Left lung (tissue), 4 donors: ENCODE measurements at regions not wholly inside any gene's neighbourhood (a gene's known extent, or its start where the extent isn't known, plus 50 kb on each side); places are given as distances from the start of the nearest gene placed in this dataset.
A peak's percentile ranks its signal among the peaks of the same experiment; 100 is the strongest.

Experiments used
- ATAC-seq: fragments of 200-7000 bp; cut with Tn5 transposase; one replicate; pipeline ENCODE4 v1.9.1; 2020; ENCODE audit warnings: moderate library complexity
- DNase-seq, 4 donors: peaks; one replicate each; pipeline ENCODE4 v3.0.0-alpha.2; 2013 to 2020
- H3K27ac ChIP-seq, 2 donors: fragments of 200-600 bp; sonication (generic) in 1 of 2; one replicate each; pipeline versions ENCODE4 v1.5.0 to v1.8.0; 2020 to 2021
- H3K27me3 ChIP-seq, 2 donors: fragments of 200-600 bp; sonication (generic) in 1 of 2; one replicate each; pipeline versions ENCODE4 v1.5.0 to v1.8.0; 2020 to 2021
- H3K36me3 ChIP-seq, 2 donors: fragments of 200-600 bp; sonication (generic) in 1 of 2; one replicate each; pipeline versions ENCODE4 v1.5.0 to v1.8.0; 2020 to 2021
- H3K4me1 ChIP-seq, 2 donors: fragments of 200-600 bp; one replicate each; pipeline ENCODE4 v1.8.0; 2021
- H3K4me3 ChIP-seq, 2 donors: fragments of 200-600 bp; sonication (generic) in 1 of 2; one replicate each; pipeline versions ENCODE4 v1.5.0 to v1.8.0; 2020 to 2021; ENCODE audit warnings: mild to moderate bottlenecking in 1 of 2
- H3K9me3 ChIP-seq, 2 donors: fragments of 200-600 bp; sonication (generic) in 1 of 2; one replicate each; pipeline versions ENCODE4 v1.5.0 to v1.8.0; 2020 to 2021
- CTCF ChIP-seq, 2 donors: fragments of 200-600 bp; sonication (generic) in 1 of 2; IDR thresholded peaks; one replicate each; pipeline versions ENCODE4 v1.5.0 to v1.8.0; 2021; ENCODE audit warnings: antibody characterized with exemption in 2 of 2
- intact Hi-C, 2 donors: fragments of 100-400 bp; cut with DNase I; formaldehyde crosslinking; loops; one replicate each; pipeline versions ENCODE4 v1.11.2 to v1.14.2; 2022
- donor health status: DM: no; HTN: yes; CAD: no.
- donor health status: DM: no; HTN: no; CAD: no.

- H3K4me1 ChIP-seq = peaks cover 10 to 17% of the 10 kb centered on the region in 2 donors
- ATAC-seq (no peak), DNase-seq (peak in 1 of 4 donors; percentile 38)
- intact Hi-C loops = no loop called here
- H3K4me3 ChIP-seq = no peak overlapping the region
- H3K9me3 ChIP-seq = no peaks in the 10 kb centered on the region
- H3K36me3 ChIP-seq = no peaks in the 10 kb centered on the region
- no peak overlapping the region for H3K27ac ChIP-seq
- no peak for TF ChIP-seq CTCF (IDR thresholded peaks at IDR 0.05)
- H3K27me3 ChIP-seq = no peaks in the 10 kb centered on the region
Measured at GRCh38 chr15:100725121-100726069, 123.0 kb downstream of the ASB7 start.

- DNase-seq (no peak), ATAC-seq (no peak)
- Histone ChIP-seq H3K4me3 (no peak overlapping the region), H3K9me3 (no peaks in the 10 kb centered on the region), H3K27me3 (no peaks in the 10 kb centered on the region), H3K36me3 (no peaks in the 10 kb centered on the region), H3K4me1 (peaks cover 6 to 14% of the 10 kb centered on the region in 2 donors), H3K27ac (no peak overlapping the region)
- TF ChIP-seq CTCF (IDR thresholded peaks at IDR 0.05) = no peak
- intact Hi-C loops = no loop called here
Measured at GRCh38 chr15:100726070-100726420, 123.7 kb downstream of the ASB7 start.

- no peaks in the 10 kb centered on the region for H3K27me3 ChIP-seq
- no peaks in the 10 kb centered on the region for H3K9me3 ChIP-seq
- no peak overlapping the region for H3K4me3 ChIP-seq
- no peak overlapping the region for H3K27ac ChIP-seq
- ATAC-seq (no peak), DNase-seq (no peak)
- intact Hi-C loops = no loop called here
- peaks cover 6 to 11% of the 10 kb centered on the region in 2 donors for H3K4me1 ChIP-seq
- H3K36me3 ChIP-seq = no peaks in the 10 kb centered on the region
- TF ChIP-seq CTCF (IDR thresholded peaks at IDR 0.05) = no peak
Measured at GRCh38 chr15:100726421-100727190, 124.2 kb downstream of the ASB7 start.

- H3K4me3 ChIP-seq = no peak overlapping the region
- no peaks in the 10 kb centered on the region for H3K27me3 ChIP-seq
- intact Hi-C loops = no loop called here
- no peaks in the 10 kb centered on the region for H3K36me3 ChIP-seq
- ATAC-seq (peak; percentile 28), DNase-seq (no peak)
- H3K9me3 ChIP-seq = no peaks in the 10 kb centered on the region
- TF ChIP-seq CTCF (IDR thresholded peaks at IDR 0.05) = no peak
- H3K4me1 ChIP-seq = peaks cover 6 to 7% of the 10 kb centered on the region in 2 donors
- no peak overlapping the region for H3K27ac ChIP-seq
Measured at GRCh38 chr15:100727291-100727851, 125.0 kb downstream of the ASB7 start.
